ENCODE measurements at regions not wholly inside any gene's neighbourhood (a gene's known extent, or its start where the extent isn't known, plus 50 kb on each side); places are given as distances from the start of the nearest gene placed in this dataset.

DNA sequence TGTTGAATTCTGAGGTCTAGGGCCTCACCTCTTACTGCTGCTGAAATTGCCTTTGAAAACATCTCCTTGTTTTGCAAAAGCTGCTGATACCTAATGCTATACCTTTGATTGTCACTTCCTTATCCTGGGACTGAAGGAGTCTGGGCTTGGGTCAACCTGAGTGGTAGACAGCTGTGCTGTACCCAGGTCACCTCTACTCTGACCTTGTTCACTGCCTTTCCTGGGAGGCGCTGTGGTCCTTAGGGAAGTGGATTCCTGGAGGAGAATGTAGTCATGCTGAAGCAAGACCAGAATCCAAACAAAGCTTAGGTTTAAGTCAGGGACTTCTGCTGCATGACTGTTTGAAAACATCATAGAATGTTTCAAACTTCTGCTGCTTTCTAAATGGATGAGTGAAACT is 191.4 kb downstream of the SNAPC1 start:
- no peak for DNase-seq

DNA sequence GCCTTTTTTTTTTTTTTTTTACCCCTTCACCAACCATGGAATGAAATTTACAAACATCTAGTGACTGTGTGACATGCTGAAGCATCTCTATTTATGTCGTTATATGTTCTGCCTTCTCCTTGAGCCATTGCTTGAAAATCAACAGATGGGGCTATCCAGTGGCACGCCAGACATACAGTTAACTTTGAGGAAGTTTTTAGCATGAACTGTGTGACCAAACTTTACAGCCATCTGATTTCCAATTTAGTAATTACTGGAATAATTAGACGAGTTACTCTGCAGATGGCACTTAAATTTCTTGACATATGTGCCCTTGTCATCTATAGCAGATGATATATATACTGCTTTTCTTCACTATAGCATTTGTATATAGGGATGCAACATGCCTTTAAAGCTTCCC is 192.1 kb downstream of the SNAPC1 start:
- DNase-seq, result no peak

DNA sequence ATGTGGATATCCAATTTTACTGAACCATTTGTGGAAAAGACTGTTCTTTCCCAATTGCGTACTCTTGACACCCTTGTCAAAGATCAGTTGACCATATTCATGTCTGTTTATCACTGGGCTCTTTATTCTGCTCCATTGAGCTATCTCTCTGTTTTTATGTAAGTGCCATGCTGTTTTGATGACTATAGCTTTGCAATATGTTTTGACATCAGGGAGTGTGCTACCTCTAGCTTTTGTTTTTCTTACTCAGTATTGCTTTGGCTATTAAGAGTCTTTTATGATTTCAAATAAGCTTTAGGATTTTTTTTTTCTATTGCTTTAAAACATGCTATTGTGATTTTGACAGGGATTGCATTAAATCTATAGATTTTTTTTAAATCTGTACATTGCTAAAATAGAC is 194.3 kb downstream of the SNAPC1 start:
- no peak for DNase-seq

DNA sequence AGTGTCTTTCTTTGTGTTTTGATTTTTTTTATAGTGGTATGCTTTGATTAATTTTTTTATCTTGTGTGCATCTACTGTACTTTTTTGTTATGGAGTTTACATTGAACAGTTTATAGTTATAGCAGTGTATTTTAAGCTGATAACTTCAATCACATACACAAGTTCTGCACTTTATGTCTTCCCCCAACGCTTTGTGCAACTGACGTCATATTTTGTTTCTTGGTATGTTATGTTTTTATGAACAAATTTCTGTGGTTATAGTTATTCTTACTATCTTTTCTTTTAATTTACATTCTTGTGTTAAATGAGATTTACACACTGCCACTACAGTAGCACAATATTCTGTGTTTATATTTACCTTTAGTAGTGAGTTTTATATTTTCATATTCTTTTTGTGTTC is 197.1 kb downstream of the SNAPC1 start:
- no peak for DNase-seq

DNA sequence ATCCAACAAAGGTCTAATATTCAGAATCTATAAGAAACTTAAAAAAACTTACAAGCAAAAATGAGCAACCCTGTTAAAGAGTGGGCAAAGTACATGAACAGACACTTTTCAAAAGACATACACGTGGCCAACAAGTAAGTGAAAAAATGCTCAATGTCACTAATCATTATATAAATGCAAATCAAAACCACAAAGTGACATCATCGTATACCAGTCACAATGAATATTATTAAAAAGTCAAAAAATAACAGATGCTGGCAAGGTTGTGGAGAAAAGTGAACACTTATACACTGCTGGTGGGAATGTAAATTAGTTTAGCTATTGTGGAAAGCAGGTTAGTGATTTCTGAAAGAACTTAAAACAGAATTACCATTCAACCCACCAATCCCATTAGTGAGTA is 199.1 kb downstream of the SNAPC1 start:
- DNase-seq, result no peak

DNA sequence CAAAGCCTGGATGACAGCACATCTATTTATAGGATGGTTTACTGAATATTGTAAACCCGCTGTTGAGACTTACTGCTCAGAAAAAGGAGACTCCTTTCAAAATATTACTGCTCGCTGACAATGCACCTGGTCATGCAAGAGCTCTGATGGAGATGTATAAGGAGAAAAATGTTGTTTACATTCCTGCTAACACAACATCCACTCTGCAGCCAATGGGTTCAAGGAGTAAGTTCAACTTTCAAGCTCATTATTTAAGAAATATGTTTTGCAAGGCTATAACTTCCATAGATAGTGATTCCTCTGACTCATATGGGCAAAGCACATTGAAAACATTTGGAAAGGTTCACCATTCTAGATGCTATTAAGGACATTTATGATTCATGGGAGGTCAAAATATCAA is 201.7 kb downstream of the SNAPC1 start:
- DNase-seq, result no peak

DNA sequence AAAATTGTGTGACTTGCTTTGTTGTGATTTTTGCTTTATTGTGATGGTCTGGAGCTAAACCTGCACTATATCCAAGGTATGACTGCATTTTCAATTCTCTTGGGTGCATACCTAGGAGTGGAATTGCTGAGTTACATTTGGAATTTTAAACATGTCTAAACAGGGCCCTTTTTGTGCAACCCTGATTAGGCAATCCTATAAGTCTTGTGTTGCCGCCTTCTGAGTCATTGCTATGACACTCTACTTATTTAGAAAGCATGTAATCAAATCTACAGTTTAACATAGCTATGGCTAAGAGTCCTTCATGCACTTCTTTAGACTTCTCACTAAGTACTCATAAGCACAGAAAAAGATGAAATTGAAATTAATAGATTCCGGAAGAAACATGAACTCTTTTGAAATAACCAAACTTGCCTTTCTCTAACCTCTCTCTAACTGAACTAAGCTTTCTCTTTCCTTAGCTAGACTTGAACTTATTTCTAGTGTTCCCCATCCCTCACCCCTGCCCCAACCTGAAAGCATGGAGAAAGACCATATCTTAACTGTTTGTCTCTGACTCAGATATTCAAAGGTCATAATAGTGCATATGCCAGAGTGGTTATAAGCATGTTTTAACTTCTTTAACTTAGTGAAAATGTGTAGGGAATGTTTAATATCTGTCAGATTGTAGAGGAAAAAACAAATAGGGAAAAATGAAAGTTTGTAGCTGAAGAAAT is 203.0 kb downstream of the SNAPC1 start:
- no peak for DNase-seq

DNA sequence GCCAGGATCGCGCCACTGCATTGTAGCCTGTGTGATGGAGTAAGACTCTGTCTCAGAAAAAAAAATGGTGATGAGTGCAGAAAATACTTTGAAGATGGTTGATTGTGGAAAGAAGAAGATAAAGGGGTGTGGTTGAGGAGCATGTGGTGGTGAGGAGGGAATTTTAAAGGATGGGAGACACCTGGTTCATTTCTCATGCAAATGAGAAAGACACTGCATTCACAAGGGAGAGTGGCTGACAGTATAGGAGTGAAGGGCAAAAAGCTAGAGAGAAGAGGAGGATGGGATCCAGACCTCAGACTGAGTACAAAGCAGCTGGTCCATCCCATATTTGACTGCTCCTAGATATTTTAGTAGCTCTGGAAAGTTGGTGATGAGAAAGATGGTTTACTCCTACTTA is 206.0 kb downstream of the SNAPC1 start:
- DNase-seq, result no peak

DNA sequence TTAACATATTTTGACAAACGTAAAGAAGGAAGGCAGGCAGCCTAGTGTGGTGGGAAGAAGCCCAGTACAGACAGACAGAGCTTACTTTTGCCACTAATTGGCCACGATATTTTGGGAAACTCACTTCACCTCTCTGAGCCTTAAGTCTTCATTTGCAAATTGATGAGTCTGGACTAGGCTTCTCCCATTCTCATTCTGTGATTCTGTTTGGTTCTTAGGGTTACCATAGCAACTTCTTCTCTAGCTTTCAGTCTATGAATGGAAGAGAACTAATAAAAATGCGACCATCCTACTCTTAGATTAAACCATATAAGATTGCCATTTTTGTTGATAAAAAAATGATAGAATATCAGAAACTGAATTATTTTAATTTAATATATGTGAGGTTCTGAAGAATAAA is 210.5 kb downstream of the SNAPC1 start:
- no peak for DNase-seq

DNA sequence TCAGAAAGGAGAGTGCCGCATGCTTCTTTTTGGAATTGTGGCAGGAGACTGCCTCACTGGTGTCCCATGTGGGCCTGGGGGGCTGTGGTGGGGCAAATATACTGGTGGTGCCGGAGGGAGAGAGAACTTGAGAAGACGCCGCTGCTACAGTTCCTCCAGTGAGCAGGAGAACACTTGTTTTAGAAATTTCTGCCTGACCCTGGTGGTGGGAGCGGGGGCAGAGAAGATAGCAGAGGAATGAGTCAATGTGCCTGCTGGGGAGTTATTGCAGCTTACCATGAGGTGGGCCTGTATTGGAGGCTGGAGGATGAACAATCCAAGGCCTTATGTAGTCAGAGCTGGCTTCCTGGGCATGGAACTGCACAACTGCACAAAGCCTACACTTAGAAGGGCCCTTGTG is 211.8 kb downstream of the SNAPC1 start:
- DNase-seq, result no peak

DNA sequence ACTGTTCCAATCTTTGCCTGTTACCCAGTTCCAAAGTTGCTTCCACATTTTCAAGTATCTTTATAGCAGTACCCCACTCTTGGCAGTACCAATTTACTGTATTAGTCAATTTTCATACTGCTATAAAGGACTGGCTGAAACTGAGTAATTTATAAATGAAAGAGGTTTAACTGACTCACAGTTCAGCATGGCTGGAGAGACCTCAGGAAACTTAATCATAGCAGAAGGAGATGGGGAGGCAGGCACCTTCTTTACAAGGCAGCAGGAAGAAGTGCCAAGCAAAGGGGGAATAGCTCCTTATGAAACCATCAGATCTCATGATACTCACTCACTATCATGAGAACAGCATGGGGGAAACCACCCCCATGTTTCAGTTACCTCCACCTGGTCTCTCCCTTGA is 215.0 kb downstream of the SNAPC1 start:
- no peak for DNase-seq

DNA sequence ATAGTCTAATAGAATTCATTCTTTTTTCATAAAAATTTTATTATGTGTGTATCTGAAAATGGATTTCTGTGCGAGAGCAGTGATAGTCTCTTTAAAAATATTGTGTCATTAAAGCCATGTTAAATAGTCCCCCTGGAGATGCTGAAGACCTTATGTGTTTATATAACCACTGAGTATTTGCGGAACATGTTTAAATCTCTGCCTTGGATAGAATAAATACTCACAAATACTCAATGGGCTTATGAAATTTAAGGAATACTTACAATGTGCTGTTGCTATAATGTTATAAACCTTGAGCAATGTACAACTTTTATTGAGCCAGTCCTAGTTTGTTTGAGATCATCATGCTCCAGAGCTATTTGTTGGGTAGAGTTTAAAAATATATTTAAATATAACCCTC is 226.0 kb downstream of the SNAPC1 start:
- DNase-seq, result no peak

DNA sequence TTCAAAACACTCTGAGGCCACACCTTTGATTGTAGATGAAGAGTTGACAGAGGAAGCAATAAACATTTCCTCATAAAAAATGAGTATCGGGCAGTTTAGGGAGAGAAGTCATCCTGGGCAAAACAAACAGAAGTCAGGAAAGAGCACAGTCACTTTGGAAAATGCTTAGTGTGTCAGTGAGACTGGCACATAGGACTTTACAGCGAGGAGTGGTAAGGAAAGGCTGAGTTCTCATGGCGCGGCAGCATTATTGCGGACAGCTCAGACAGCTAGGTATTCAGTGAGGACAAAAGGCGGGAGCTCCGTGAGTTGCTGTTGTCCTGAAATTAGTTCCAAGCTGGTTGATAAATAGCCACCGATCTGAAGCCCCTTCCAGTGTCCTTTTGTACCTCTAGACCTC is 229.9 kb downstream of the SNAPC1 start:
- no peak for DNase-seq

DNA sequence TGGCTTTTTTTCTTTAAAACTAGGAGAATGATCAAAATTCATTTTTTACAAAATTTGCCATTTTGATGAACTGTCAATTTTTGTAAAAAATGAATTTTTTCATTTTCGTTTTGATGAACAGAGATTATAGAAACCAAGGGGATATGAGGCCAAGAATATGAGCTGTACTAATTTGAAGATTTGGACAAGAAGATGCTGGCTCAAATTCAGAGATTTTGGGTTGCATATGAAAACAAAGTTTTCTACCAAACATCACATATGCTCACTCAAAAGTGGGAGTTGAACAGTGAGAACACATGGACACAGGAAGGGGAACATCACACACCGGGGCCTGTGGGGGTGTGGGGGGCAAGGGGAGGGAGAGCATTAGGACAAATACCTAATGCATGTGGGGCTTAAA is 230.7 kb downstream of the SNAPC1 start:
- DNase-seq, result no peak

DNA sequence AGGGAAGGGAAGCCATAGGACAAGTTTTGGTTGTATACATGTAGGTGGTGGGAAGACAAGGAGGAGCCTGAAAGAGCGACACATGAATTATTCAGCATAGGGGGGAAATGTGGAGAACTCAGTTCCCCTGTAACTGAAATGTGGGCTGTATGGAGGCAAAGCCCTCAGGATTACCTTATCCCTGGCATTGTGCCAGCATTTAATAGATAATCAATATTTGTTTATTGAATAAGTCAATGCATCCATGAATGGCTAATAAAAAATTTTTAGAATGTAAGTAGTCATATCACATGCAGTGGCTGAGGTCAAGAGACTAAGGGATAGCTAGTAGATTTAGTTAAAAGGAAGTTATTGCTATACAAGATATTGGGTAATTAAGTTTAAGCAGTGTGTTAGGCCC is 232.4 kb downstream of the SNAPC1 start:
- no peak for DNase-seq

DNA sequence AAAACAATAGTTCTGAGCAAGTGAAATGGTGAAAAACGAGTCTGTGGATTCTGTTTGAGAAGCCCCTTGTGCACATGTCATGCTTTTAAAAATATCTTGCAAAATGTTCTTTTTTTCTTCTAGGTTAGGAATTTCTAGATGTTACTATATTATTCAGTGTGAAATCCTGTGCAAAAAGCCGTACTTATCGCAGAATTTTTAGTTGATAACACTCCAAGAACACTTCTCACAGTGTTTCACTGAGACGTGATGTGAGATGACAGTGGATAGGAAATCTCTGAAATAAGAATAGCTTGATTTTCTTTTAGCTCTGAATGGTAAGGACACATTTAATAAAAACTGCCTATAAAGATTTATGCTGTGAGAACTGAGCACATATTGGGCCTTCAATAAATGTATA is 234.5 kb downstream of the SNAPC1 start:
- no peak for DNase-seq

DNA sequence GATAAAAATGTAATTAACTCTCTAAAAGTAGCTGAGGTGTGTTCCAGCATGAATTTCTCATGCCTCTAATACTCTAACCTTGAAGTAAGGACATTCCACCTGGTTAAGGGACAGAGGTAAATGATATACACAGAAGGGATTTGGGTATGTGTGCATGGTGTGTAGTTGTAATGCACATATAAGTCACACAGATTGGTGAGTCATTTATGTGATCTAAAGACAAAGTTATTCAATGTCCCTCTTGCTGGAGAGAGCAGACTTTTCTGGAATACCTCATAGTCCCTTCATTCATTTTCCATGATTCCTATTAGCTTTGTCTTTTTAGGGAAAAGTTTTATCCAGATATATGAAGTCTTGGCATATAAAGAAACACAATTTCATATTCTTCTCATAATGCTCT is 234.9 kb downstream of the SNAPC1 start:
- no peak for DNase-seq

DNA sequence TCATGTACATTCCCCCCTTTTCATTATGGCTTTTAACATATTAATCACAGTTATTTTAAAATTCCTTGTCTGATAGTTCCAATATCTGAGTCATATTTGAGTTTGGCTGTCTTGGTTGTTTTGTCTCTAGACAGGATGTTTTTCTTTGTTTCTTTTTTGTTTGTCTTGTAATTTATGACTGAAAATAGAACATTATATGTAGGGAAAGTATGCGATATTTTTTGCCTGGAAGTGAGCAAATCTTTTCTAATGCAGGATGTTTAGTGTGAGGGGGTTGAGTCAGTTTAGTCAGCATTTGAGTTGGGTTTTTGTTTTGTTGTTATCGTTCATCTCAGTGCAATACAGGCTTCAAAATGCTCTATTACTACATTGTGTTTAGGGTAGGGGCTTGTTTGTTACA is 239.7 kb downstream of the SNAPC1 start:
- DNase-seq, result no peak

DNA sequence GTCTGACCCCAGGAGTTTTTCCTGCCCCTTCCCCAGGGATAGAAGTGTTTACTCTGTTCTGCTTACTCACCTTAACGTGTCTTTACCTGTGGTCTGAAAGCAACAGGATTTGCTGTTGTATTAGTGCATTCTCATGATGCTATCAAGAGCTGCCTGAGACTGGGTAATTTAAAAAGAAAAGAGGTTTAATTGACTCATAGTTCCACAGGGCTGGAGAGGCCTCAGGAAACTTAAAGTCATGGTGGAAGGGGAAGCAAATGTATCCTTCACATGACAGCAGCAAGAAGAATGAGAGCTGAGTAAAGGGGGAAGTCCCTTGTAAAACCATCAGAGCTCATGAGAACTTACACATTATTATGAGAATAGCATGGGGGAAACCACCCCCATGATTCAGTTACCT is 240.4 kb downstream of the SNAPC1 start:
- DNase-seq, result no peak

DNA sequence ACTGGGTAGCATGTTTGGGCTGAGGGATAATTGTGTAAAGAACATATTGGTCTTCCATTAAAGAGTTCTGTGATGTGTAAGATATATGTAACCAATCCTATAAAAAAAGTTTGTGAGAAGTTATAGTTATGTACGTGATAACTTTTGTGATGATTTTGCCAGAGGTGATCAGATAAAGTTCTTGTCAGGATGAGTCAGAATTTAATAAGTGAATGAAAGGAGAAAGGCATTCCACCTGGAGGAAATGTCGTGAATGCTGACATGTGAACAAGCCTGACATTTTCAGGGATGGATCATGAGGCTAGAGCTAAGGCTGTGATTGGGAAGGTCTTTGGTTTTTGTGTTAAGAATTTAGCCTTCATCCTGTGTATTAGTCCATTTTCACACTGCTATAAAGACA is 241.5 kb downstream of the SNAPC1 start:
- no peak for DNase-seq

DNA sequence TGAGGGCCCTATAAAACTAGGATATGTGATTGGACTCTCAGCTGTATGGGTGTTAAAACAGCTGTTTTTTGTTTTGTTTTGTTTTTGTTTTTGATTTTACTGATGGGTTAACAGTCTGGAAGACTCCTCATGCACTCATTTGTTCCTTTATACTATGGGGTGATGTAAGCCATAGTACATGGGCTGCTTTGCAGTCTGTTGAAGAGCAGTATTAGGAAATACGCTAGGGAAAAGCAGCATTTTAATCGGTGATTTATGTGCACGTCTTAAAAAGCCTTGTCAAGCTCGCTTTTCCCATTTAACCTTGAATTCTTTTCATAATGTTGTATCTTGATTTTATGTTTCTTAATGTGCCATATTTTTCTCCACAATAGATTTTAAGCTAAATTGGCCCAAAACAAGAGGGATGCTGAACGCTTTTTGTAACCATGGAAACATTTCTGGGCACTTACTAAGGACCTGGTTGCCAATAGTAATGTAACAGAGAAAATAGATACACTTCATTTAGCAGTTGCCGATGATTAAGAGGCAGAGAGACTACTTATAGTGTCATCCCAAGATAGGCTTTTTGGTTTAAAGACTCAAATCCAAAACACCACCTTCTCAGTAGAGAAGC is 244.0 kb downstream of the SNAPC1 start:
- no peak for DNase-seq

DNA sequence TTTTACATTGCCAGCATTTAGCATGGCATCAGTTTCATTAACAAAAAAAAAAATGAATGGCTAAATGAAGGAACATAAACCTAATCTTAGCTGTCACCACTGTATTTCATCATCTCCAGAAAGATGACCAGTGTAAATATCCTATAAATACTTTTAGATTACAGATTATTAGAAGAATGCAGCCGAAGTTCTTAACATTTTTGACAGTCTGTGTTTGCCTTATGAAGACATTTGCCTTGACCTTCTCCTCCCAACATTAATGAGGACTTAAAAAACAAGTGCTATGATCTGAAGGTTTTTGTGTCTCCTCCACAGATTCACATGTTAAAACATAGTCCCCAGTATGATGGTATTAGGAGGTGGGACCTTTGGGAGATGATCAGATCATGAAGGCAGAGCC is 253.0 kb downstream of the SNAPC1 start:
- no peak for DNase-seq

DNA sequence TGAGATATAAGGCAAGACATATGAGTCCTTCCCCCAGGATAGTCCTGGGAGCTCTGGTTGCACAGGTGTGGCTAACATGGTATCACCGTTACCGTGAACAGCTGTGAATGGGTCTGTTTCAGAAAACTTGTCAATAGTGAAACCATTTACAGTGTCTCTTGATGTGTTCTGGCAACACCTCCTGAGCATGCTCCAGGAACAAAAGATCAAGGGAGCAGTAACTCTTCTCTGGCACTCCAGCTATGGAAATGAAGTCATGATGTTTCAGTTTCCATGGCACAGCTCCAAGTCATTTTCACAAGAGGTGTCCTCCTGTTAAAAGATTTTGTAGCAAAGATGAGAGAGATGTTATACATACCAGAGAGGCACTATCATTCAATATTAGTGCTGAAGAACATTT is 253.7 kb downstream of the SNAPC1 start:
- DNase-seq, result peak; percentile 46

DNA sequence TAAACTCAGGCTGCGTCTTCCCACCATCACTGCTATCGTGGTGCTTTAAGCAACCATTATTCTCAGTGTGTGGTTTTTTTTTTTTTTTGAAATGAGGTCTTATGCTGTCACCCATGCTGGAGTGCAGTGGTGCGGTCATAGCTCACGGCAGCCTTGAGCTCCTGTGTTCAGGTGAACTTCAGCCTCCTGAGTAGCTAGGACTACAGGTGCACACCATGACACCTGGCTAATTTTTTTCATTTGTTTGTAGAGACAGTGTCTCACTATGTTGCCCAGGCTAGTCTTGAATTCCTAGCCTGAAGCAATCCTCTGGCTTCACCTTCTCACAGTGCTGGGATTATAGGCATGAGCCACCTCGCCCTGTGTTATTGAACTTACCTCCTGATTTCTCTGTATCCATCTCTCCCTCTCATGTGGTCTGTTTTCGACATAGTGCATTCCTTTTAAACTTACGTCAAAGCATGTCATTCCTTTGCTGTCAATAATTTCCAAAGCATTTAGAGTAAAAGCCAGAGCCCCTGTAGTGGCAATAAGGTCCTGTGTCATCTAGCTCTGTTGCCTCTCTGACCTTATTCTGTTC is 255.5 kb downstream of the SNAPC1 start:
- no peak for DNase-seq

DNA sequence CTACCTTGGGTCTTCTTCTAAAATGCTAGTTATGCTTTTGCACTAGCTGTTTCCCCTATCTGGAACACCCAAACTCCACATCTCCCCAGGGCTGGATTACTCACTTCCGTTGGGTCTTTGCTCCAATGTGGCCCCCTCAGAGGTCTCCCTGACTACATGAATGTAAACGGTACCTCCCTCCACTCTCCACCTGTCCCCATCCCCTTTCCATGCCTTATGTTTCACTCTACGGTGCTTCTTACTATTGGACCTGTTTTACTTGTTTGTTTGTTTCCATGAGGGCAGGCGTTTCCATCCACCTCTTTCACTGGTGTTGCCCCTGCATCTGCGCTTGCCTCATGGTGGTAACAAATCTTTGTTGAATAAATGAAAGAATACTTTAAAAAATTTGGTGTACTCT is 256.4 kb downstream of the SNAPC1 start:
- DNase-seq, result no peak
